GM18498 (cell line): ENCODE measurements at regions not wholly inside any gene's neighbourhood (a gene's known extent, or its start where the extent isn't known, plus 50 kb on each side); places are given as distances from the start of the nearest gene placed in this dataset.

ENCODE experiments used
- ATAC-seq: cut with Tn5 transposase; IDR thresholded peaks from one replicate; pipeline ENCODE4 v1.9.1; 2021; ENCODE audit warnings: mild to moderate bottlenecking, moderate library complexity; ENCODE audit not compliant: unreplicated experiment

GRCh38 chr1:14543191-14543840, 55.2 kb upstream of the KAZN start:
- no peak for ATAC-seq

DNA sequence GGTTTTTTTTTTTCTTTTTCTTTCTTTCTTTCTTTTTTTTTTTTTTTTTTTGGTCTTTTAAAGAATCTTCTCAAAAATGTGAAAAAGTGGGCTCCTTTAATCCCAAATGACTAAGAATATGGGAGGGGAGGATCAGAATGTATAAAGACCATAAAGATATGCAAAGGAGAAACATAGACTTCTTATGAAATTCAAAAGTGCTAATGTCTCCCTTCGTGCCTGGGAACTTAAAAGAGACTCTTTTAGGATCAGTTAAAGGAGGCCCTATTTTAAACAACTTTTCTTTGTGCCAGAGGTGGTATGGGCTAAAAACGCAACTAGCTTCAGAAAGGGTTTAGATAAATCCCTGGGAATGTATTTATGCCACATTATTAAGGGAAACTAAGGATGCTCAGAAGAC, 54.2 kb upstream of the KAZN start:
- ATAC-seq = no peak

DNA sequence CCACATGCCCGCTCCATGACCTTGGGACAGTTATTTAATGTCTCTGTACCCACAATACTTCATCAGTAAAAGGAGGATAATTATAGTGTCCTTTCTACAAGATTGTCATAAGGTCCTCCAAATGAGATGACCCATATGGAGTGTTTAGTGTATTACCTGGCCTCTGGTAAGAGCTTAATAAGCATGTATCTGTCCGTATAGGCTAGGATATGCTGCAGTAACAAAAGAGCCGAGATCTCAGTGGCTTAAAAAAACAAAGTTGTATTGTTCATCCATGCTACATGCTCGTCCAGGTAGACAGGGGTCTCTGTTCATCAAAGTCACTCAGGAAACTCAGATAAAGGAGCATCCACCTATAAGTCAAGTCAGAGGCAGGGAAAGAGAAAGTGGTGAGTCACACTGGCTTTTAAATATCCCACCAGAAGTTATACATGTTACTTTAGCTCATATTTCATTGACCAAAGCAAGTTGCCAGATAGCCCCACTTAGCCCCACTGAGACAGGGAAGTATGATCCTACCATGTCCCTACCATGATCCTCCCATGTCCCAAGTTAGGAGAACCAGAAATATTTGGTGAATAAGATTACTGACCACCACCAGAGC, 53.0 kb upstream of the KAZN start:
- no peak for ATAC-seq

GRCh38 chr1:14546416-14546815, 52.1 kb upstream of the KAZN start:
- ATAC-seq = no peak
